Brain pericyte (primary cell): ENCODE measurements at regions not wholly inside any gene's neighbourhood (a gene's known extent, or its start where the extent isn't known, plus 50 kb on each side); places are given as distances from the start of the nearest gene placed in this dataset.
A peak's percentile ranks its signal among the peaks of the same experiment; 100 is the strongest.

Source experiments
- DNase-seq: peaks from one replicate; pipeline ENCODE4 v3.0.0-alpha.2; 2012; ENCODE audit warnings: low read depth, low spot score

- DNase-seq, result no peak
These were observed 56.1 kb downstream of the BTG1 start for GRCh38 chr12:92089559-92089958.

- no peak for DNase-seq
These were observed 56.8 kb downstream of the BTG1 start for GRCh38 chr12:92088805-92089204.

- DNase-seq, result no peak
These were observed 60.0 kb downstream of the BTG1 start for GRCh38 chr12:92085736-92086040.

- no peak for DNase-seq
These were observed 60.5 kb downstream of the BTG1 start for GRCh38 chr12:92085040-92085735.

GRCh38 chr12:92080911-92081285, 64.7 kb downstream of the BTG1 start:
- no peak for DNase-seq

GRCh38 chr12:92079054-92079385, 66.6 kb downstream of the BTG1 start:
- DNase-seq, result no peak

GRCh38 chr12:92078167-92079053, 67.2 kb downstream of the BTG1 start:
- DNase-seq, result peak; percentile 98

- DNase-seq, result no peak
These were observed 68.1 kb downstream of the BTG1 start for GRCh38 chr12:92077530-92077929.

- no peak for DNase-seq
These were observed 69.5 kb downstream of the BTG1 start for GRCh38 chr12:92076101-92076500.

GRCh38 chr12:92075425-92075914, 70.2 kb downstream of the BTG1 start:
- DNase-seq, result no peak

- DNase-seq, result no peak
These were observed 70.8 kb downstream of the BTG1 start for GRCh38 chr12:92074889-92075288.

GRCh38 chr12:92073094-92073493, 72.6 kb downstream of the BTG1 start:
- DNase-seq, result no peak

GRCh38 chr12:92072112-92072511, 73.5 kb downstream of the BTG1 start:
- DNase-seq, result no peak

GRCh38 chr12:92070864-92071445, 74.7 kb downstream of the BTG1 start:
- DNase-seq, result no peak

- DNase-seq, result no peak
These were observed 75.4 kb downstream of the BTG1 start for GRCh38 chr12:92070054-92070863.

GRCh38 chr12:92068459-92068858, 77.2 kb downstream of the BTG1 start:
- DNase-seq, result no peak

- DNase-seq, result no peak
These were observed 80.0 kb downstream of the BTG1 start for GRCh38 chr12:92065639-92066038.

GRCh38 chr12:92065018-92065499, 80.6 kb downstream of the BTG1 start:
- DNase-seq, result peak; percentile 69

GRCh38 chr12:92064422-92064821, 81.2 kb downstream of the BTG1 start:
- no peak for DNase-seq

- no peak for DNase-seq
These were observed 82.0 kb downstream of the BTG1 start for GRCh38 chr12:92063641-92064040.

- DNase-seq, result no peak
These were observed 82.8 kb downstream of the BTG1 start for GRCh38 chr12:92062539-92063493.
